ENCODE measurements at regions not wholly inside any gene's neighbourhood (a gene's known extent, or its start where the extent isn't known, plus 50 kb on each side); places are given as distances from the start of the nearest gene placed in this dataset.
"Not testable (repeated sequence)": the region's sequence is repeated elsewhere in the genome, so short reads cannot be mapped to it uniquely, and the experiment has no call there.

DNA sequence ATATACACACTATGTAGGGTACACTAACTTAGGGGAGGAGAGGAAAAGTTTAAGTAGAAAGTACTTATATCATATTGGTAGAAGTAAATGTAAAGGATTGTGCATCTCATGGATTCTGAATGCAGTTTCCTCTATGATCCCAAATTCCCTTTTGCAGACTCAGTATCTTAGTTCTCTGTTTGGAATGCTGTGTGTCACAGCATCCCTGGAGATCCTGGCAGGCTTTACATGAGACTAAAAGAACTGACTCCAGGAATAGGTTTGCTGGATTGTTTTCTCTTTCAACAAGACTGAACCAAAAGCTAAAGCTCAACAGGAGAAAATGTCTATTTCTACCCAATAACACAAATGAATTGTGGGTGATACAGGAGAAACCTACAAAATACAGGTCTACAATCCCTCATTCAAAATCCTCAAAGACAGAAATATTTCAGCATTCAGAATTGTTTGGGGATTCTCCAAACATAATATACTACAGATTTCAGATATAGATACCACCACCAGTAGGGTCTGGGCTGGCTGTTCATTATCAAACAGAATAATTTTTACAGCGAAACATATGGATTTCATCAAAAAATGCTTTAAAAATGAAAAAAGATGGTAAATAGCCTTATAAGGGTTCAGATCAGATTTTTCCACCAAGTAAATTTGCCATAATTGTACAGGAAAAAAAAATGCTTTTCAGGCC lies 324.7 kb upstream of the GRAMD2B start:
- DNase-seq, result no peak

DNA sequence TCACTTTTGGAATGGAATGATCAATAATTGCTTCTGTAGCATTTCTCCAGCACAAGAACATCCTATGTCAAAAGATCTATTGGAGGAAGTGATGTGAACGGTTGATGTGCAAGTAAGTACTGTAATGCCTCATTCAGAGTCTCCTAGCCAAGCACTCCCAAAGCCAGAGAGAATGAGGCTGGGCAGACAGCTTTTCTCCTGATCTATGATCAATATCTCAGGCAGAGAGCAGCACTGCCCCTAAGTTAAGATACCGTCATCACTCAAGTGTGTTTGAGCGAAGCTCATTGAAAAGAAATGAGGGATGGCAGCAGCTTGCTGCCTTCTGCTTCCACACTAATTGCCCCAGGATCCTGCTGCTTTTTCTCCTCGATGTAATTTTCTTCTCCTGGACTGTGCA lies 324.1 kb upstream of the GRAMD2B start:
- no peak for DNase-seq

DNA sequence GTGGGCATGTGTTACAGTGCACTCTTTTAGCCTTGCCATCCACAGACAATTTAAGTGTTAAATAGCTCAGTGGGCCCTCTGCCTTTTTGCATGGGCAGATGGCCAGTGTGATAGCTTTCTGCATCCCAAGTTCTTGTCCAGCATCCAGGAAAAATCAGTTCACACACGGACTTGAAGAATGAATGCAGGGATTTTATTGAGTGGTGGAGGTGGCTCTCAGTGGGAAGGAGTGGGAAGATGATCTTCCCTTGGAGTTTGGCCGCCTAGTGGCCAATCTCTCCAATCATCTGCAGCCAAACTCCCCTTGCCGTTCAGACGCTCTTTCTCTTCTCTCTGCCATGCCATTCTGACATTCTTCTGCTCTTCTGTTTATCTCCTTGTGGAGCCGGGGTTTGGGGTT lies 322.4 kb upstream of the GRAMD2B start:
- DNase-seq, result no peak

DNA sequence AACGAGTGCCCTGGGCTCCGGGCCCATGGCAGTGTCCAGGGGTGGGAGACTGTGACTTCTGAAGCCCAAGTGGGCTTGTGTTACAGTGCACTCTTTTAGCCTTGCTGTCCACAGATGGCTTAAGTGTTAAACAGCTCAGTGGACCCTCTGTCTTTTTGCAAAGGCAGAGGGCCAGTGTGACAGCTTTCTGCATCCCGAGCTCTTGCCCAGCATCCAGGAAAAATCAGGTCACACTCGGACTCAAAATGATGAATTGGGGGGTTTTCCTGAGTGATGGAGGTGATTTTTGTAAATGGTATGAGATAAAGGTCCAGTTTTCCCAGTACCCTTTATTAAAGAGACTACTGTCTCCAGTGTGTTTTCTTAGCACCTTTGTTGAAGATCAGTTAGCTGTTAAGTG lies 321.3 kb upstream of the GRAMD2B start:
- DNase-seq, result no peak

DNA sequence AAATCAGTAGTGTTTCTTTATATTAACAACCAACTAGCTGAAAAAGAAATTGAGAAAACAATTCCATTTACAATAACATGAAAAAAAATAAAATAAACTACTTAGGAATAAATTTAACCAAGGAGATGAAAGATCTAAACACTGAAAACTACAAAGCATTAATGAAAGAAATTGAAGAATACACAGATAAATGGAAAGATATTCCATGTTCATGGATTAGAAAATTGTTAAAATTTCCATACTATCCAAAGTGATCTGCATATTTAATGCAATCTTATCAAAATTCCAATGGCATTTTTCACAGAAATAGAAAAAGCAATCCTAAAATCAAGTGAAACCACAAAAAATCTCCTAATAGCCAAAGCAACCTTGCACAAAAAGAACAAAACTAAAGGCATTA lies 320.2 kb upstream of the GRAMD2B start:
- DNase-seq, result no peak

DNA sequence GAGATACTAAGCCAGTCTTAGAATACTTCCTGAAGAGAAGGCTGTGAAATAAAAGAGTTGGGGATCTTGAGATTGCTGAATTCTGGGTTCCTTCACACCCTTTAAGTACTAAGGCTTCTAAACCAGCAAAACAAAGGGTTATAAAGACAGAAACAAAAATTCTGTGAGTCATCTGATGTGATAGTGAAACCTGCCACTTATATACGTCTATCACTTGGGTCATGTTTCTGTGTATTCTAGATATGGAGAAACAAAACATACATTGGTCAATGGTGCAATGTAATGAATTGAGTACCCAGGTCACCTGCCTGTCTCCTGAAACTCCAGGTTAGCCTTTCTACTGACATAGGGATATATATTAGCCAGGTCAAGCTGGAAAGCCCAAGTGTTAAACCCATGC lies 319.3 kb upstream of the GRAMD2B start:
- no peak for DNase-seq

DNA sequence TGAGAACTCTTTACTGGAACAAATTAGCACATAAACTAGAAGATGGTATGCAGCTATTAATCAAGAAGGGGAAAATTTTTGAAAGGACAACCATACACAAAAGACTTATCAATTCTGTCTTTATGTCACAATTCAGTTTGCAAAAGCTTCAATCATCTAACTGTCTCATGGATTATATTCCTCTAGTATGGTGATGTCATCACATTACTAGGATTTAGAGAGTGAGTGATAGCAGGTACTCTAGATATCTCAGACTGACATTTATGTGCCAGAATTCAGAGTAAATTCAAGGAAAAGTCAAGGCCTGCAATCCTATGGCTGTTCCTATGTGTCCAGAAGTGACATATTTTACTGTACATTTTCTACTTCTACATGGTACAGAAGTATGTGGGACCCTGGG lies 318.9 kb upstream of the GRAMD2B start:
- DNase-seq, result no peak

DNA sequence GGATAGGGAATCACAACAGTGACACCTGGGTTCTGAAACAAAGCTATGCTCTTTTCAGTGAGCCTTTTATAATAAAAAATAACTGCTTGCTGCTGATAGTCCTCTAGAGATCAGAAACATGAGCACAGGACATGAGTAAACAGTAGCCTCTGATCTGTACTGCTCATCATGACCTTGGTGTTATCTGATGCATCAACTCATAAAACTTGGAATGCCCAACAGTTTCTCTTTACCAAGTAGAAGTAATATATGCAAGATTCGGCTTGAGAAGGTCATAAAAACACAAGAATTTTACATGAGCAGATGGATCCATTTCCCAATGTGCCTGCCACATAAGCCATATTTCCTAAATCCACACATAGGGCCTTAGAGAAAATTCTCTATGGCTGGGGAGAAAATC lies 318.3 kb upstream of the GRAMD2B start:
- DNase-seq, result no peak

DNA sequence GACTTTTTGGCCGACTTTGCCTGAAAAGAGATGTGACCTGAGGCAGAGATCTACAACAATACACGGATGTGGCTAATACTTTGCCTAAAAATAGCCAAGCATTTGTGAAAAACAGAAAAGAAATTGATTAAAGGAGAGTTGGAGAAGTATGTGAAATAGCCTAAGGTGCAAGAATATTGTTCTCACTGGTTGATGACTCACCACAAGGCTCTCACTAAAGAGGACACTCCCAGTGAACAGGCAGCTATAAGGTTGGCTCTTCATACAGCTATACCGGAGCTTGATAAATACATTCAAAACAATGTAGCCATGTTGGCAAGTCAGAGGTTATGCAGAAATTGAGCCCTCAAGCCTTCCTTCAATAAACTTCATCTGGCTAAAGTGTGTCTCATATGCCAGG lies 317.2 kb upstream of the GRAMD2B start:
- no peak for DNase-seq

DNA sequence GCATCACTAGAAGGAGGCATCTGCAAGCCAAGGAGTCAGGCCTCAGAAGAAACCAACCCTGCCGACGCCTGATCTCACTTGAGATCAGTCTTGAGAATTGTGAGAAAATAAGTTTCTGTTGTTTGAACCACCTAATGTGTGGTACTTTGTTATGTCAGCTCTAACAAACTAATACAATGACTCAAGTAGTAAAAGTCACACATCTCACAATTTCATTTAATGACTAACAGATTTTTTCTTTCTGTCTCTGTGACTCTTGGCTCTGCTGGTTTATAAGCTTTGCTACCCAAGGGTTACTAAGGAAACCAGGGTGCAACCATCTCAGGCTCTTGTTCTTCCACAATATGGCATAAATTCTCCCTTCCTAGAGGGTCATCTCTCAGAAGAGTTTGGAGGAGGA lies 315.8 kb upstream of the GRAMD2B start:
- DNase-seq, result no peak

DNA sequence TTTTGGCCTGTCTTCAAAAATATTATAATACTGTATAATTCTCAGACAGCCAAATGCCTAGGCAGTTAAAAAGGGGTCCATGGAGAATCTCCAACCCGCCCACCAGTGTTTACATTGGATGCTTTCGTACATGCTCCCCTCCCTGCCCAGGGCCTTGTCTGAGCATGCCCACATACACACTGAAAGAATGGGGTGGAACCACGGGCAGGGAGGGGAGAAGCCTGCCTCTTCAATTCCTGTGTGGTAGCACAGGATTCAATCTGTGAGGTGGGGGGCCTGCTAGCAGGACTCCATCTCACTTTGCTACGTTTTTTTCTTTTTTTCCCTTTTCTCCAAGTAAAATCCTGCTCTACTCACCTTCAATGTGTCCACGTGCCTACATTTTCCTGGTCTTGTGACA lies 314.7 kb upstream of the GRAMD2B start:
- peak; percentile 29 for DNase-seq

DNA sequence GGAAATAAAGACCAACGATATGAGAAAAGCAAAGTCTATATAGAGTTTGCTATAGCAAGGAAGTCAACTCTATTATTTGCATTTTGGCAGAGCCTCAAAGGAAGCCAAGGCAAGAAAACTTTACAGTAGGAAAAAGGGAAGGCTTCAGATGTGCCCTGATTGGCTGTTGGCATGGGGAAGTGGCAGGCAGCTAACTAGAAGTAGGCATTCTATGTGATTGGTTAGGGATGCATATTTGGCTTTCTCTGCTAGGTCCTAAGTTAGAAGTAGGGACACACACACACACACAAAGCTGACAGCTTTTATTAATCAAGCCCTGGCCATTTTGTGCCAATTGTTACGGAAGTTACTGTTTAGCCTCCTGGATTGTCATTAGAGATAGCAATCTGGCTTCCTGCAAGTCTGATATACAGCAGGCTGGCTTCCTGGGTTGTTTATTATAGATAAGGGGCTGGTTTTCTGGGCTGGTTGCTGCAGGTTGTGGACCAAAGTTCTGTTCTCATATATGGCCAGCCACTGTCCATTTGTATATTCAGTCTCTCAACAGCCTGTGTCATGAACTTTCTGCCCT lies 308.1 kb upstream of the GRAMD2B start:
- no peak for DNase-seq

DNA sequence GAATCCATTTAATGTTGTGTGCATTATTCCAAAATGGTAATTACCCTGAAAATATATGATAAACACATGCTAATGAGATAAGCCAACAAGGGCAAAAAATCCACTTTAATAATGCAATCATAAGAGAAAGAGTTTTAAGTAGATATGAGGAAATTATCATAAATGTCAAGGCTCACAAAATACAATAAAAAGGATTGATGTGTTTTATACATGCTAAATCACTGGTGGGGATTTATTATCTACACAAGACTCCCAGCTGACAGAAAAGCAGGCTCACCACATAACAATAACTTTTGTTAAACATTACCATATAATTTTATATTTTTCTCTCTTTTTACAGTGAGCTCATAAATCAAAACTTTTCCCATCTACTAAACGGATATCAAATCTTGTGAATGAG lies 306.2 kb upstream of the GRAMD2B start:
- DNase-seq, result no peak

DNA sequence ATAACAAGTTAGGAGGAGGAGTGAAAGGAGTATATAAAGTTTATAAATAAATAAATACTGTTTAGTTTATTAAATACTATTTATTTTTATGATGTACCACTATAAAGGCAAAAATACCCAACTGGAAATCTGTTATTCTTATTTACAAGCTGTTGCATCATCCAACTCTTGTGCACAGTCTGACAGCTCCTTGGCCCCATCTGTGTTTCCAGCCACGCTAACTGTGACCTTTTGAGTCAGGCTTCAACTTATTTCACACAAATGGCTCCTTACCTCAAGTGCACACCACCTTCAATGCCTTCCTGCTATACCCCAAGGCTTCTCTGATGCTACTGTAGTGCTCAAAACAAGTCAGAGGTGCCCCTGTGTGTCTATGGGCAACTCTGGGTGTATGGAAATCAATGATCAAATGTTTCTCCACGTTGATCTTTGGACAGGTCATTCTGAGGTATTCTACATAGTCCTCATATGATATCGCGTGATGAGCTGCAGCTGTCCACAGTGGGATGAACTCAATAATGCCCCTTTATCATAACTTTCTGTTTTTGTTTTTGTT lies 303.2 kb upstream of the GRAMD2B start:
- no peak for DNase-seq

DNA sequence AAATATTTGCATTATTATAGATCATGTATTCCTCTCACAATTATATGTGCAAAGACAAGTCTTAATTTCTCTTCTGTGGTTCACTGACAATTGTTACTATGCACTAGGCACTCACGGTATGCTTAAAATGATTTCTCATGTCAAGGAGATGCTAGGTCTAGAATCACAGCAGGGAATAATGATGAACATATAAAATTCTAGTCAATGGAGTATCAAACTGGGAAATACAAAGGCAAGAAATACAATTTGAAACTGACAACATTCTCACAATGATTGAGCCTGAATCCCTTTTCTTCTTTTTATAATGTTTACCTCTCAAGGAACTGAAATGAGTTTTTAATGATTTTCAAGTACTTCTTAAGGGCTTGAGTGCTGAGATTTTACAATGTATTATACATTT lies 302.3 kb upstream of the GRAMD2B start:
- DNase-seq, result no peak

DNA sequence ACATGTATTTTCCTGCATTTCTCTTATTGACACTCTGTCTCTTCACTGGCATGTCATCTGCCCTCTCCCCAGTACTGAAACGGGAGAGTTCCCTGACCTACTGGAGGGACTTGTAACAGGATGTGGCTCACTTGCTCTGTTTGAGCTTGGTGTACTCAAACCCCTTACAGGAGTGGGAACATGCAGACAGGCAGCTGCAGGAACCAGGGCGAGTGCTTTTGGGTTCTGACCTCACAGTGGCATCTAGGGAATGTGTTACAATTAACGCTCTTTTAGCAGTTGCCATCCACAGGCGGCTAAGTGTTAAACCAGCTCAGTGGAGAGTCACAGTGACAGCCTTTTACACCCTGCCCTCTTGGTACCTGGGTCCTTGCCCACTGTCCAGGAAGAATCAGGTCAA lies 300.3 kb upstream of the GRAMD2B start:
- peak; percentile 22 for DNase-seq

DNA sequence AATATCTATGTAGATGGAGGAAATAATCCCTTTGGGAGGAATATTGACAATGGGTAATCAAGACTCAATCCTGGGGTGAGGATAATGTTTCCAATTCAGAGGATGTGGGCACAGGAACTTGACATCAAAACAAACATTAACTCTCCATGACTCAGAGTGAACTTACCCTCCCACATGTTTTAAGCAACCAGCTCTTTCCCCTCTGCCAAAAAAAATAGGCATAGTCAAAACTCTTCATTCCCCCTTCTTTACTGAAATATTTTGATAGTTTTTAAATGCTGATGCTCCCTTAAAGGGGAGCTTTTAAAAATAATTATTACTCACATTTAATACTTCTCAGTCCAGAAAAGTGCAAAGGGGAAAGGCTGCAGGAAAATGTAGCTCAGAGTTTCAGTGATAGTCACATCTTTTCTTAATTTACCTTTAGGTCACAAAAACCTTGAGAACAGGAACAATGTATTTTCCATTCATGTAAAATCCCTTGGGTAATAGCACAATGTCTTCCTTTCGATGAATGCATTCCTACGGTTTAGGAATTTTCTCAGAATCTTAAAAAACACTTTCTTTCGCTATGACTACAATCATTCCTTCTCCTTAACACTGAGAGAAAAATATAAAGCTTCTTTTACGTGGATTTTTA lies 298.4 kb upstream of the GRAMD2B start:
- DNase-seq, result no peak

DNA sequence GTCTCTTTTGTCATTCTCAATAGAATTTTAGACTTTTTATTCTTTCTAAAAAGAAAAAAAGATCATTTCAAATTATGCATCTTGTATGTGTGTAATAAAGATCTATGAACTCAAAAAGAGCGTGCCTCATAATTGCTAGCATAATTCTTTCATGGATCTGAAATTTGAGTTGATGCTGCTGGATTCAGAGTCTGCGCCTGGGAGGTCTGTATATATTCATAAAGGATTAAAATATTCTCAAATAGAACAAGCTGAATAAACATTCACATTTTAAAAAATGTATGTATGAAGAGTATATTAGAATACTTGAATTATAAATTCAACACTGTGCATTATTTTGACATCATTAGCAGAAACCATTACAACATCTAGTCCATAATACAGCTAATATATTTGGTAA lies 297.8 kb upstream of the GRAMD2B start:
- DNase-seq, result no peak

DNA sequence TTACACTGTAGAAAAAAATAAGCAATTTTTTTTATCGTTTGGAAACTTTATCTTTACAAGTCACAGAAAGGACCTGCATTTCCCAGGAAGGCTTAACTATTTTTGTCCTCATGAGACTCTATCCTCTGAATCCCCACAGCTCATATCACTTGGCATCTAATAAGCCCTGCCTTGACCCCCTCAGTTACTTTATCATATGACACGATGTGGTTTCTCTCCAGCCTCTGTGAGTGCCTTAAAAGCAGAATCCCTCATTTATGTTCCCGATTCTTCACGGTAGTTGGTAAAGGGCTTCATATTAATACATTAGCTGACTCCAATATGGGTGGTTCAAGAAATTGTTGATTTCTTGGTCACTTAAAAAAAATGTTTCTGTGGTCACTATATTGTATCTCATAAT lies 296.6 kb upstream of the GRAMD2B start:
- no peak for DNase-seq

DNA sequence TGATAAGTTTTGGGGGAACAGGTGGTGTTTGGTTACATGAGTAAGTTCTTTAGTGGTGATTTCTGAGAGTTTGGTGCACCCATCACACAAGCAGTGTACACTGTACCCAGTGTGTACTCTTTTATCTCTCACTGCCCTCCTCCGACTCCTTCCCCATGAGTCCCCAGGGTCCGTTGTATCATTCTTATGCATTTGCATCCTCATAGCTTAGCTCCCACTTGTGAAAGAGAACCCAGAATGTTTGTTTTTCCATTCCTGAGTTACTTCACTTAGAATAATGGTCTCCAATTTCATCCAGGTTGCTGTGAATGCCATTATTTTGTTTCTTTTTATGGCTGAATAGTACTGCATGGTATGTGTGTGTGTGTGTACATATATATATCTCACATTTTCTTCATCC lies 295.8 kb upstream of the GRAMD2B start:
- not testable (repeated sequence) for DNase-seq

DNA sequence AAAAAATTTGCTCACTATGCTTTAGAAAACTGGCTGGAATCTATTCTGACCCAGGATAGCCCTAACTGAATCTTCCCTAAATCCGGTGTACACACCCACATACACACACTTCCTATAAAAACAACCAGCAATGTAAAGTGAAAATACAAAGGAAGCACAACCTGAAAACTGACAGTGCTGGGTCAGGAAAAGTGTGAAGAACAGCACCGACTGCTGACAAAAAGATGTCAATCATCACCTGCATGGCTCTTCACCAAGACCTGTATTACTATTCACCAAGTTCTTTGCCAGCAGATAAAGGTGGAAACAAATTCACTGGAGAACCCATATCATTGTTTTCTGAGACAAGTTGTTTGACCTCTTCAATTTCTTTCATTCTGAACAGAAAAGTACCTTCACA lies 293.8 kb upstream of the GRAMD2B start:
- no peak for DNase-seq

DNA sequence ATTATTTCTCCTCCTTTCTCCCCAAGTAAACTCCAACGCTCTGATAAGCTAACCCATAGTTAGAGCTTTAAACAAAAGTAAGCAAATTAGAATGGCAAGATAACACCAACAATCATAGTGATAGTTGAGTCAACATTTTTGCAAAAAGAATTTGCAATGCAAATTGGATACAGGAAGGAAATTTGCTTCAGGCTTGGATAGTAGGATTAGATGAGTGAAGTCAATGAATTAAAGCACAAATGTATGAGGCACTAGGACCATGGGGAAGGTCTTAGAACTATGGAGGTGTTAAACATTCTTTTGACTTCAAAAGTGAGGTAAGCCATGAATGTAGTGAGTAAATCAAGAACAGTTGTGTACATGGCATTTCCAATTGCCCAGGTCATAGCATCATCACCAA lies 289.8 kb upstream of the GRAMD2B start:
- DNase-seq, result no peak

DNA sequence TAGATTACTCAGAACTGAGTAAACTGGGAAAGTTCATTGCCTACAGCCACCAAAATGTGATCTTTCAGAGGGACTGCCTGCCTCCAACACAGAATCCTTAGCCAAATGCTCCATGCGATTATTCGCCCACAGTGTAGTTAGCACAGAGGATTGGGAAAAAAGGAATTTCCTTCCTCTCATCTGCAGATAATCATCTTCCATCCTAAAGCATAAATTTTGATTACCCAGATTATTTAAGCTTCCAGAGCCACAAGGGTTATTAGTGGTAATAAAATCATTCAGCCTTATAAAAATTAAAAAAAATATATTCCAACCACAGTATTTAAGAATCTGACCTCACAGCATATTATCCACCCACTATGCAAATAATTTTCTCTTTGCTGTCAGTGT lies 285.3 kb upstream of the GRAMD2B start:
- peak; percentile 41 for DNase-seq

DNA sequence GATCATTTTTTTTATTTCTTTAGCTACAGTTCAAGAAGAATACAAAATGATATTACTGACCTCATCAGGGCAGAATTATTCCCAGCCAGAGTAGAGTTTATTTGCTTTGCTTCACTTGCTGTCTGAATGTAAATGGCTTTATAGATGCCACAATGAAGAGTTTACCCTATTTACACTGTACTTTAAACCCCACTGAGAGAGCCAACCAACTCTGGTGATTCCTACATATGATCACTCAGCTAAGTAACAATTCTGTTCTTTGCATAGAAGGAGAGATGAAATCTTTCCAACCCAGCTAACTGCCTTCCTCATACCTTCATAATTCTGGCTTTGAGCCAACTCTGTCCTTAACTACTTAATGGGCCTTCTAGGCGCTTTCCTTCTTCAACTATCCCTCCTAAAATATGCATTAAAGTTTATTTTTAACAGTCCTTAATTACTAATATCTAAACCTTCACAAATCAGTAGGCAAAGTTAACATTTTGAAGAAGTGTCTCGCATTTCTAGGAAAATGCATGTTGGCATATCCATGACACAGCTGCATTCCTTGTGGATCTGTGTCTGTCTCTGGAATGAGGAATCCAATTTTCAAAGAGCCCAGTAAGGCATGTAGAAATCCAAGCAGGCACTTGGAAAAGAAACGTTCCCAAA lies 284.8 kb upstream of the GRAMD2B start:
- peak; percentile 22 for DNase-seq
